ENCODE measurements at regions not wholly inside any gene's neighbourhood (a gene's known extent, or its start where the extent isn't known, plus 50 kb on each side); places are given as distances from the start of the nearest gene placed in this dataset.

DNA sequence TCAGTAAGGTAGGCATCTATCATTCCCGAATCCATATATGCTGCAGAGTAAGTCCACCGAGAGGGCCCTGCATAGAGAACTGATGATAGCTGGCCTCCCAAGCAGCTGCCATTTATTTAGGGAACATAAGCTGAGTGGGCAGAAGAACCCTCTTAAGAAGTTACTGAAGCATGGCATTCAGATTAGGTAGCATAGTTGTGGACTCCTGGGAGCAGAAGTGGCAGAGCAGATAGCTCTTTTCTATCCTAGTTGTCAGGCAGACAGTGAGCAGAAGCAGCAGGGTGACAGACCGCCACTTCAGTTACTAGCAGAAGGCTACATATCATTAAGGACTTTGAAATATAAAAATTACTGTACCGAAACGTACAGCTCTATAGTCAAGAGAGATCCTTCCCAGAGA, 454.7 kb downstream of the PPP4R3C start:
- no peaks in the 10 kb centered on the region for H3K4me1 Mint-ChIP-seq (ENCODE audit: unreplicated experiment)
- H3K36me3 Mint-ChIP-seq (ENCODE audit: unreplicated experiment): no peaks in the 10 kb centered on the region
- TF ChIP-seq, protein P1, sequence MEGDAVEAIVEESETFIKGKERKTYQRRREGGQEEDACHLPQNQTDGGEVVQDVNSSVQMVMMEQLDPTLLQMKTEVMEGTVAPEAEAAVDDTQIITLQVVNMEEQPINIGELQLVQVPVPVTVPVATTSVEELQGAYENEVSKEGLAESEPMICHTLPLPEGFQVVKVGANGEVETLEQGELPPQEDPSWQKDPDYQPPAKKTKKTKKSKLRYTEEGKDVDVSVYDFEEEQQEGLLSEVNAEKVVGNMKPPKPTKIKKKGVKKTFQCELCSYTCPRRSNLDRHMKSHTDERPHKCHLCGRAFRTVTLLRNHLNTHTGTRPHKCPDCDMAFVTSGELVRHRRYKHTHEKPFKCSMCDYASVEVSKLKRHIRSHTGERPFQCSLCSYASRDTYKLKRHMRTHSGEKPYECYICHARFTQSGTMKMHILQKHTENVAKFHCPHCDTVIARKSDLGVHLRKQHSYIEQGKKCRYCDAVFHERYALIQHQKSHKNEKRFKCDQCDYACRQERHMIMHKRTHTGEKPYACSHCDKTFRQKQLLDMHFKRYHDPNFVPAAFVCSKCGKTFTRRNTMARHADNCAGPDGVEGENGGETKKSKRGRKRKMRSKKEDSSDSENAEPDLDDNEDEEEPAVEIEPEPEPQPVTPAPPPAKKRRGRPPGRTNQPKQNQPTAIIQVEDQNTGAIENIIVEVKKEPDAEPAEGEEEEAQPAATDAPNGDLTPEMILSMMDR (IDR thresholded peaks at IDR 0.05): no peak
- peaks cover 15% of the 10 kb centered on the region for H3K9me3 Mint-ChIP-seq (ENCODE audit: unreplicated experiment)
- H3K4me3 Mint-ChIP-seq (ENCODE audit: unreplicated experiment): no peak overlapping the region
- H3K27me3 Mint-ChIP-seq (ENCODE audit: unreplicated experiment): no peaks in the 10 kb centered on the region
- no peak for DNase-seq (ENCODE audit: extremely low spot score, unreplicated experiment)
- no peak overlapping the region for H3K27ac Mint-ChIP-seq (ENCODE audit: unreplicated experiment)

DNA sequence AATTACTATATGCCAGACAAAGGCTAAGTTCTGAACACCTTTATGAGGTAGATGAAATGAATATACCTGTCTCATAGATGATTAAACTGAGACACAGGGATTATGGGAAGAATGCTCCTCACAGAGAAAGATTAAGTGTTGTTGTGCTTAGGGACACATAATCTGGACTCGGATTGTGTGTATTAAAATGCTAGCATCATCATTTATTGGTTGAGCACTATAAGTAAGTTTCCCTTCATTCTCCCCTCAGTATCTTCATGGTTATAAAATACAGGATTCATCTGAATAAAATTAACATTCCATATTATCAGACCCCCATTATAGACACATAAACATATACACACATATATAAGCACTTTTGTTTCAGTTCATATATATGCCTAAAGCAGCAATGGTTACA, 463.5 kb downstream of the PPP4R3C start:
- no peak for DNase-seq (ENCODE audit: extremely low spot score, unreplicated experiment)
- H3K4me3 Mint-ChIP-seq (ENCODE audit: unreplicated experiment): no peak overlapping the region
- H3K9me3 Mint-ChIP-seq (ENCODE audit: unreplicated experiment): peaks cover 34% of the 10 kb centered on the region
- TF ChIP-seq, protein P1 (IDR thresholded peaks at IDR 0.05): no peak
- no peaks in the 10 kb centered on the region for H3K27me3 Mint-ChIP-seq (ENCODE audit: unreplicated experiment)
- H3K4me1 Mint-ChIP-seq (ENCODE audit: unreplicated experiment): no peaks in the 10 kb centered on the region
- H3K36me3 Mint-ChIP-seq (ENCODE audit: unreplicated experiment): no peaks in the 10 kb centered on the region
- H3K27ac Mint-ChIP-seq (ENCODE audit: unreplicated experiment): no peak overlapping the region

DNA sequence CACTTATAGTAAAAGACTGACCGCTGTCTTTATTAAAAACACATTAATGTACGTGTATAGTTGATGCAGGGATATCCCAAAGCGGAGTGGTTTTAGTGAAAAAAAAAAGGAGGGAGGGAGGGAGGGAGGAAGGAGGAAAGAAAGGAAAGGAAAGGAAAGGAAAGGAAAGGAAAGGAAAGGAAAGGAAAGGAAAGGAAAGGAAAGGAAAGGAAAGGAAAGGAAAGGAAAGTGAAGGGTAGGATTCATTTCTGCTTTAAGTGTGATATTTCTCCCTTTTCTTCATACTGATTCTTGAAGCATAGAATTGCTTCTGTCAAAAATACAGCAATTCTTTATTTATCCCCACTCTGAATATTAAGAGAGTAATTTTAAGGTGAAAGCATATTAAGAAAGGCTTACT, 504.9 kb downstream of the PPP4R3C start:
- TF ChIP-seq, protein P1 (IDR thresholded peaks at IDR 0.05): no peak
- Mint-ChIP-seq H3K4me1 (ENCODE audit: unreplicated experiment) (no peaks in the 10 kb centered on the region), H3K27ac (ENCODE audit: unreplicated experiment) (no peak overlapping the region), H3K9me3 (ENCODE audit: unreplicated experiment) (no peaks in the 10 kb centered on the region), H3K27me3 (ENCODE audit: unreplicated experiment) (no peaks in the 10 kb centered on the region), H3K4me3 (ENCODE audit: unreplicated experiment) (no peak overlapping the region), H3K36me3 (ENCODE audit: unreplicated experiment) (no peaks in the 10 kb centered on the region)
- DNase-seq (ENCODE audit: extremely low spot score, unreplicated experiment): no peak

DNA sequence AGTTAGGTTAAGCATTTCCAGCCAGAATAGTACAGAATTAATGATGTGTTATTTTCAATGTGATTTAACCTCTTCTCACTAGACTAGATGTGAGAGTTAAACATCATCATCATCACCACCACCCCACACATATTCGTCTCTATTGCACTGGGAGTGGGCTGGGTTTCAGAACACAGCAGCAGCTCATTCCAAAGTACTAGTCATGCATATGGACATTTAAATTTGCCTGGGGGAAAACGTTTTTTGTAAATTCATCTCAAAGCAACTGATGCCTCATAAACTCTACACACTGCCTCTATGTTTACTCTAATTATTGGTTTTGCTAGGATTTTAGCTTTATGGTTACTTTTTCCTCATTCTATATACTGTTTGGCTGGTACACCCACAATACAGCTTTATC, 509.1 kb downstream of the PPP4R3C start:
- no peaks in the 10 kb centered on the region for H3K36me3 Mint-ChIP-seq (ENCODE audit: unreplicated experiment)
- H3K27ac Mint-ChIP-seq (ENCODE audit: unreplicated experiment): no peak overlapping the region
- no peaks in the 10 kb centered on the region for H3K4me1 Mint-ChIP-seq (ENCODE audit: unreplicated experiment)
- H3K9me3 Mint-ChIP-seq (ENCODE audit: unreplicated experiment): peaks cover under 1% of the 10 kb centered on the region
- H3K27me3 Mint-ChIP-seq (ENCODE audit: unreplicated experiment): no peaks in the 10 kb centered on the region
- no peak for DNase-seq (ENCODE audit: extremely low spot score, unreplicated experiment)
- TF ChIP-seq, protein P1 (IDR thresholded peaks at IDR 0.05): no peak
- no peak overlapping the region for H3K4me3 Mint-ChIP-seq (ENCODE audit: unreplicated experiment)

DNA sequence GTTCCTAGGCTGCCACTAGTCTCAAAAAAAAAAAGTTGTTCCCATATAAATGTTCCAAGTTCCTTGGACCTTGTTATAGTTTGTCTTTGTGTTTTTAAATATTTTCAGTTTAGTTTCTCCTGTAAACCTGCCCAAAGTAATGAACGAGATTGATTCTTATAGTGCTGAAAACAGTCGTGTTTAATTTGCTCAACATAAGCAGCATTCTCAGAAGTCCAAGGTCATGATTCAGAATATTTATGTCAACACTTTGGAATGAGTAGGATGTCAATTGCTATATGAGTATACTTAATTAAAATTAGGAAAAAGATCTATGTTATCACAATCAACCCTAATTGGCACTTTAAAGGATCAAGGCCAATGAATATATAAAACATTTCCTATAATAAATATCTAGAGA, 510.9 kb downstream of the PPP4R3C start:
- TF ChIP-seq, protein P1 (IDR thresholded peaks at IDR 0.05): no peak
- Mint-ChIP-seq H3K36me3 (ENCODE audit: unreplicated experiment) (no peaks in the 10 kb centered on the region), H3K27ac (ENCODE audit: unreplicated experiment) (no peak overlapping the region), H3K4me3 (ENCODE audit: unreplicated experiment) (no peak overlapping the region), H3K27me3 (ENCODE audit: unreplicated experiment) (no peaks in the 10 kb centered on the region), H3K9me3 (ENCODE audit: unreplicated experiment) (peaks cover 11% of the 10 kb centered on the region), H3K4me1 (ENCODE audit: unreplicated experiment) (no peaks in the 10 kb centered on the region)
- no peak for DNase-seq (ENCODE audit: extremely low spot score, unreplicated experiment)

Data from osteocyte (in vitro differentiated cells).